ENCODE measurements at regions not wholly inside any gene's neighbourhood (a gene's known extent, or its start where the extent isn't known, plus 50 kb on each side); places are given as distances from the start of the nearest gene placed in this dataset.

DNA sequence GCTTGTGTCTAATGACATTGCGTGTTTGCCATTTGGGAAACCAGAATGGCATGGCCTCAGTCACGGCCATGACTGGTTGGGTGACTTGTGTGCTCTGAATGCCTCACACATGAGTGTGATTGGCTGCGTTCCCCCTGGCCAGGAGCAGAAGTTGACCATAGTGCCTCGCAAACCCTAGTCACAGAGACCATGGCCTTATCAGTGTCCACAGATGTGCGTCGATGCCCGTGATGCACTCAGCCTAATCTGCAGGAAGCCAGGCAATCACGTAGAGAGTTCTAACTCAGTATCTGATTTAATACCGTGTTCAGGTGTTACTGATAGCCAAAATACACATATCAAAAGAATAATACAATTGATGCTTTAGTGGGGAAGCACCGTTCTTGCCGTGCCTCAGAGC lies 64.0 kb downstream of the BOLA3 start:
- Histone ChIP-seq H3K27ac (ENCODE audit: low read depth, low read length) (no peak overlapping the region), H3K36me3 (ENCODE audit: control insufficient read depth, low read length) (peaks cover 50% of the 10 kb centered on the region), H3F3A (ENCODE audit: control insufficient read depth, insufficient read depth) (no peaks in the 10 kb centered on the region), H3K4me2 (ENCODE audit: low read length) (no peak overlapping the region), H3K9me2 (replicated peaks; ENCODE audit: control insufficient read depth, low read length) (no peaks in the 10 kb centered on the region), H3K4me1 (ENCODE audit: control insufficient read depth, low read length) (no peaks in the 10 kb centered on the region), H3K9me3 (ENCODE audit: control insufficient read depth, insufficient read depth, low read length) (no peaks in the 10 kb centered on the region), H3K4me3 (ENCODE audit: low read length) (no peak overlapping the region), H4K20me1 (ENCODE audit: control insufficient read depth, insufficient read depth, low read depth, low read length) (no peaks in the 10 kb centered on the region), H3K79me2 (ENCODE audit: control insufficient read depth, low read length) (no peaks in the 10 kb centered on the region), H3K27me3 (ENCODE audit: control insufficient read depth, low read length) (no peaks in the 10 kb centered on the region)
- TF ChIP-seq EZH2phosphoT487 (IDR thresholded peaks at IDR 0.05; ENCODE audit: borderline replicate concordance, low read length) = no peak
- TF ChIP-seq, protein P1, sequence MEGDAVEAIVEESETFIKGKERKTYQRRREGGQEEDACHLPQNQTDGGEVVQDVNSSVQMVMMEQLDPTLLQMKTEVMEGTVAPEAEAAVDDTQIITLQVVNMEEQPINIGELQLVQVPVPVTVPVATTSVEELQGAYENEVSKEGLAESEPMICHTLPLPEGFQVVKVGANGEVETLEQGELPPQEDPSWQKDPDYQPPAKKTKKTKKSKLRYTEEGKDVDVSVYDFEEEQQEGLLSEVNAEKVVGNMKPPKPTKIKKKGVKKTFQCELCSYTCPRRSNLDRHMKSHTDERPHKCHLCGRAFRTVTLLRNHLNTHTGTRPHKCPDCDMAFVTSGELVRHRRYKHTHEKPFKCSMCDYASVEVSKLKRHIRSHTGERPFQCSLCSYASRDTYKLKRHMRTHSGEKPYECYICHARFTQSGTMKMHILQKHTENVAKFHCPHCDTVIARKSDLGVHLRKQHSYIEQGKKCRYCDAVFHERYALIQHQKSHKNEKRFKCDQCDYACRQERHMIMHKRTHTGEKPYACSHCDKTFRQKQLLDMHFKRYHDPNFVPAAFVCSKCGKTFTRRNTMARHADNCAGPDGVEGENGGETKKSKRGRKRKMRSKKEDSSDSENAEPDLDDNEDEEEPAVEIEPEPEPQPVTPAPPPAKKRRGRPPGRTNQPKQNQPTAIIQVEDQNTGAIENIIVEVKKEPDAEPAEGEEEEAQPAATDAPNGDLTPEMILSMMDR (IDR thresholded peaks at IDR 0.05; ENCODE audit: low read depth, low read length, poor library complexity, severe bottlenecking) = no peak
